GM19452 (cell line): ENCODE measurements at regions not wholly inside any gene's neighbourhood (a gene's known extent, or its start where the extent isn't known, plus 50 kb on each side); places are given as distances from the start of the nearest gene placed in this dataset.

Experiments used
- ATAC-seq: cut with Tn5 transposase; IDR thresholded peaks from one replicate; pipeline ENCODE4 v1.9.1; 2021; ENCODE audit not compliant: unreplicated experiment

GRCh38 chr12:20174528-20175175, 193.7 kb upstream of the PDE3A start:
- no peak for ATAC-seq

DNA sequence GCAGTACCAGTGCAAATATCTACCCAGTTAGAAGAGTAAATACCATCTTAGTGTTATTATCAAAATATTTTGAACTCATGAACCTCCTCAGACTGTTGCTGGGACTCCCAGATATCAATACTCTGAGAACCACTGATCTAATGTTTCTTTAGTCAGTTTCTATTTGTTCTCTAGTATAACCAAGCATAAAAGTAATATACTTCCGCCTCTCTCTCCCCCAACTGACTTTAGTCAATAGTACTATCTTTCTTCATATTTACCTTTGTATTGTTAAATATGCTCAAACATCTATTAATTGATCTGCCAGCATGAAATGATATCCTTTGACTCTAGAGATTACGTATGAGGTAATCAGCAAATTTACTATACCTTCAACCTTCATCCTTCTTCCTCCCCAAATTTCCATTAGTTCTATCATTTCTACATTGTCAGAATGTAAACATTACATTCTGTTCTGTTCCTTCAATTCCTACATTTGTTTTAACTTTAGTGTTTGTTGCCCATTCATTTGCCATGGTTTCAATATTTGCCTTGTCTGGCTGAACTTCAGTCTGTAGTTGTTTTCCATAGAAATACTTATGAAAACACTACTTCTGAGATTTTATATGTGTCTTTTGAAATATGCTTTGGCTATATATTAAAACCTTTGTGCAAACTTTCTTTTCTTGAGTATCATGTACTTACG, 192.5 kb upstream of the PDE3A start:
- ATAC-seq, result no peak

GRCh38 chr12:20181416-20182180, 186.7 kb upstream of the PDE3A start:
- no peak for ATAC-seq

DNA sequence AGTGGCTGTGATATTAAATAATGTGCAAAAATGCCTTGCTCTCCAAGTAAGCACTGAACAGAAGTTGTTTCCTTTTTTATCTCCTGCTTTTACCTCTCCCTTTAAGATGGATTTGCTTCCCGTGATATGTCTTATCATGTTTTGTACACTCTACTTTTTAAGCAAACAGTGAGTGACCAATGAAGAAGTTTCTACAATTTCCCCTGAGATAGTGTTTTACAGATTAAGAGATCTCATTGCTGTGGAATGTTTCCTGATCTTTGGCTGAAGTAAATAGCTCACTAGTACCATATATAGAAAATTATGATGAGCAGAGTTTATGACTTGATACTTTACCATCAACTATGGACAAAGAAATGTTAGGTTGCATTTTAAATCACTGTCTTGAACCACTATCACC, 184.8 kb upstream of the PDE3A start:
- no peak for ATAC-seq

DNA sequence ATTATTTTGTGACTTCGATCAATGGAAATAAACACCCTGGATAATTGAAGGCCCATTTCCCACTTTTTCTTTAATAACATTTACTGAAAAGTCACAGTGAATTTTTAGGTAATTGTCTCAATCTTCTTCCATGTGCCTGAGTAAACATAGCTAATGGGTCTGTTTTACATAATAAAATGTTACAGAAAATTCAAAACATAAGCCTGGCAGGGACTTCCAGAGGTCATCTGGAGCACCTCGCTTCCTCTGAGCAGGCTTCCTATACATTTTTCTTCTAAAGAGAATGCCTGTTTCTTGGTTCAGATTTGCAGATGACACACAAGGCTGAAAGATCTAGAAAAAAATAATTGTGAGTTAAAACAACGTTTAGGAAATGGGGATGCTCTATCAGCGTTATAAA, 183.8 kb upstream of the PDE3A start:
- ATAC-seq, result no peak

- no peak for ATAC-seq
Measured at GRCh38 chr12:20187456-20187855, 180.9 kb upstream of the PDE3A start.

DNA sequence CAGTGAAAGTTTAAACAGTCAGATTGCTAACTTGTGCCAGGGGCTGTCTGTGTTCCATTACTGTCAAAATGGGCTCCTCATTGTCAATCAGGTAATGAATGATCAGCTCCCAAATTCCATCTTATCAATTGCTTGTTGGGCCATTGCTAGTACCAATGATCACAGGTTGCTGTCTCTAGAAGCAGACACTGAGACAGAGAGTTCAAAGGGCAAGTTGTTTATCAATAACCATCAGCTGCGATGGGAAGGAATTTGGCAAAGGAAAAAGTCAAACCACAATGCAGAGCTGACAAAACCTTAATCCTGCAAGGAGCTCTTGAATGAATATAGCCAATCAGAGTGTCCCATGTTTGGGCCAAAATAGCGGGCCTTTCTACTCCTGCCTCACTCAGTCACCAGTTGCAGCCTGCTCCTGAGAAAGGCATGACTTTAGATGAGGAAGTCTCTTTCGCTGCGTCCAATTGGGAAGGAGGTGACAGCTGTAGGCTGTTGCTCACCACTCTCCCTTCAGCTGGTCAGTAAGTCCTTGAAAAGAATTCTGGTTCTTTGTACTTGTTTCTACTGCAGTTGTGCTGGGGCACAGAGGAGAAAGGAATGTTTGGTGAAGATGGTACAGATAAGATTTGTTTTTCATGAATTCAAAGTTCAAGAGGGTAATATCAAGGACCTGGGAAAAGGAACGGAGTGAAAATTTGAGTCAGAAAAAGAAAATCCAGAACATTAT, 179.2 kb upstream of the PDE3A start:
- ATAC-seq, result no peak

- ATAC-seq, result no peak
Measured at GRCh38 chr12:20189767-20190166, 178.6 kb upstream of the PDE3A start.

DNA sequence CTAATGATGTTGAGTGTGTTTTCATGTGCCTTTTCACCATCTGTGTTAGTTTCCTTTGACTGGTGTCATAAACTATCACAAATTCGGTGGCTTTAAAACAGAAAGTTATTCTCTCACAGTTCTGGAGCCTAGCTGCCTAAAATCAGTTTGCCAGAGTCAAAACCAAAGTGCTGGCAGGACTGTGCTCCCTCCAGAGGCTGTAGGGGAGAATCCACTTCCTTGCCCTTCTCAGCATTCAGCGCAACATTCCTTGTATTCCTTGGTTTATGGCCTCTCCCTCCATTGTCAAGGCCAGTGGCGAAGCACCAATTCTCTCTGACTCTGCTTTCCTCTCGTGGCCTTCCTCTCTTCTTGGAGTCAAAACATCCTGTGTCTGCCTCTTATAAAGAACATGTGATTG, 174.2 kb upstream of the PDE3A start:
- no peak for ATAC-seq

- ATAC-seq, result no peak
Measured at GRCh38 chr12:20196767-20197166, 171.6 kb upstream of the PDE3A start.

DNA sequence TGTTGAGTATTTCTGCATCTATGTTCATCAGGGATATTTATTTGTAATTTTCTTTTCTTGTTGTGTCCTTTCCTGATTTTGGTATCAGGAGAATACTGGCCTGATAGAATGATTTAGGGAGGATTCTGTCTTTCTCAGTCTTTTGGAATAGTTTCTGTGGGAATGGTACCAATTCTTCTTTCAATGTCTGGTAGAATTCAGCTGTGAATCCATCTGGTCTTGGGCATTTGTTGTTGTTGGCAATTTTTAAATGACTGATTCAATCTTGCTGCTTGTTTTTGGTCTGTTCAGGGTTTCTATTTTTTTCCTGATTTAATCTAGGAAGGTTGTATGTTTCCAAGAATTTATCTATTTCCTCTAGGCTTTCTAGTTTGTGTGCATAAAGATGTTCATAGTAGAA, 170.9 kb upstream of the PDE3A start:
- ATAC-seq, result no peak

- no peak for ATAC-seq
Measured at GRCh38 chr12:20199780-20200179, 168.6 kb upstream of the PDE3A start.

DNA sequence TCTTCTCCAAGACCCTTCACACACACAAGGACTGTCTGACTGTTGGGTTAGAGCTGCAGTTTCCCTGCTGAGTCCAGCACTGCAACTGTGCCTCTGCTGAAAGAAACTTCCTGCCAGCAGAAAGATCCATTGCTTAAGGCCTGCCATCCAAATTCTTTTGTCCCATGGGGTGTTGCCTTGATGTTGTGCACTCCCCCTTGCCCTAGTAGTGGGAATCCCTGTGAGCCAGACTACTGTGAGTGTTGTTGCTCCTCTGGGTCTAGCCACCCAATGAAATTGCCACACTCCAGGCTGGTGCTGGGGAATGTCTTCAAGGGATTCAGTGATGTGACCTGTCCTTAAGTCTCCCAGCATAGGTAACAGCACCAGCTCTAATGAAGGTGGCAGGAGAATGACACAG, 166.6 kb upstream of the PDE3A start:
- ATAC-seq, result no peak

DNA sequence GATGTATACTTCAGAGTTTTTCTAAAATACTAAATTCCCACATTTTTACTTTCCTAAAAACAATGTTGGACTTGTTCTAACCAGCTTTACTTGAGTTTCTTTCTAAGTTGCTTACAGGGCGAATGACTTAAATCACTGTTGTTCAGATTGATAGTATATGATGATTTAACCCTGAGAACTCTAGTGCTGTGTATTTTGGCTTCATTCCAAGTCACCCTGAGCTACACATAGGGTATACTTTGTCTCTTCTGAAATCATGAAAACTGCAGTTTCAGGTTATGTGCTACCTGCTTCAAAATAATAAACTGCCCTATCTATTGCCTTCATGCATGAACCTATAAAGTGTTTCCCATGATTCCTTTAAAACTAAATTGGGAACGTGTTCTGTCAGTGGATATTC, 162.5 kb upstream of the PDE3A start:
- no peak for ATAC-seq

DNA sequence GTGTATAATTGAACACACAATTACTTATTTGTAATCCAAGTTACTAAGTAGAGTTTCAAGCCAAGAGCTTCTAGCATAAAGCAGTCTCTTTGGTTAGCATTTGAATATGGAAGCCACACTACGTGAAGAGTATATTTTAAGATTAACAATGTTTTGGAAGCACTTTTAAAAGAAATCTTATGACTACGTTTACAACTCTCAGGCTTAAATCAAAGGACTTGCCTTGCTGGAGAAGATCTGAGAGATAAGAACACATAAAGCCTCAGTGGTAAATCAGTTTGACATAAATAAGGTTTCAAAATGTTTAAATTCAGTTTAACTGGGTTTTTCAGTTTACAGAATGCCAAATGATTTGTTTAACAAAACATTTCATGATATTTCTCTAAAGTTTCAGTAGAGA, 161.9 kb upstream of the PDE3A start:
- ATAC-seq, result no peak

GRCh38 chr12:20210621-20211215, 157.6 kb upstream of the PDE3A start:
- ATAC-seq, result no peak

GRCh38 chr12:20211541-20211940, 156.8 kb upstream of the PDE3A start:
- no peak for ATAC-seq

- no peak for ATAC-seq
Measured at GRCh38 chr12:20211981-20212421, 156.3 kb upstream of the PDE3A start.

- no peak for ATAC-seq
Measured at GRCh38 chr12:20212658-20213555, 155.4 kb upstream of the PDE3A start.
